ENCODE measurements at regions not wholly inside any gene's neighbourhood (a gene's known extent, or its start where the extent isn't known, plus 50 kb on each side); places are given as distances from the start of the nearest gene placed in this dataset.

DNA sequence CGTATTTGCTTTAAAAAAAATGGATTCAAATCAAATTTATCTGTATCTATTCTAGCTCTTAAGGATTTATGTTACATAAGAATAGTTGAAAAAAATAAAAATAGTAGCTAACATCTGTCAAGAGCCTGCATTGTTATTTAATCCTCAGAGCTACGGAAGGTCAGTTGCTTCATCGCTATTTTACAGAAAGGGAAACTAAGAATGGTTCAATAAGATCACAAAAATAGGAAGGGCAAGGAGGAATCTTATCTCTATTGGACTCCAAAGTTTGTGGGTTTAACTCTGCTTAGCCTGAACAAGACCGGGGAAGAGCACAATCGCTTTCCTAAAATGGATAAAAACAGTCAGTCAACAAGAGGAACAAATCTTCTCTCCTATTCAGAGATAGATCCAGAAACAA lies 270.2 kb upstream of the SMIM31 start:
- TF ChIP-seq ASH2L (IDR thresholded peaks at IDR 0.05; ENCODE audit: low read length) (no peak), POLR2AphosphoS5 (IDR thresholded peaks at IDR 0.05; ENCODE audit: low read depth, low read length) (no peak)

Measured in H1 (cell line).